H1 (cell line): ENCODE measurements at regions not wholly inside any gene's neighbourhood (a gene's known extent, or its start where the extent isn't known, plus 50 kb on each side); places are given as distances from the start of the nearest gene placed in this dataset.

Experiments used
- TF ChIP-seq, protein P1 (sequence below): IDR thresholded peaks from 2 replicates; pipeline ENCODE4 v1.6.1; 2012; ENCODE audit warnings: inconsistent platforms
- TF ChIP-seq, protein P2 (sequence below), 3 experiments: IDR thresholded peaks; 1 replicate in 2 of 3; 2 replicates in 1 of 3; pipeline versions ENCODE4 v1.5.1 to v1.6.1; 2011; ENCODE audit warnings: low read length in 3 of 3, mild to moderate bottlenecking in 3 of 3, inconsistent platforms in 2 of 3, low read depth in 1 of 3, moderate library complexity in 1 of 3; ENCODE audit not compliant: insufficient read depth in 1 of 3; ENCODE audit errors: control extremely low read depth in 1 of 3

DNA sequence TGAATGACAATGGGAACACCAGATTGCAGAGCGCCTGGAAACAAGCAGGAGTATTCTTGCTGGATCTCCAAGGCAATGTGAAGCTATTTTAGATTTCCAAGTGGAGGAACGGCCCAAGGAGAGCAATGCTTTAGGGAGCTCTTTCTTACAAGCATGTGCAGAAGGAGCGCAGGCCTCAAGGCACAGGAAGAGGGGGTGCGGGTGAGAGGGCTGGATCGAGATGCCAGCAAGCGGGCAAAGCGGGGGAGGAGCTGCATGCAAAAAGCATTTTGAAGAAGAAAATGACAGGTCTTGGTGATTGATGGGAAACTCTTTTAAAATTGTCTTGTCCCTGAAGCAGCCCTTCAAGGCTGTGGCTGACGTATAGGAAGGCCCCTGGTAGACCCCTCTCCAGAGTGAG is 171.9 kb downstream of the QRSL1 start:
- TF ChIP-seq, protein P1, sequence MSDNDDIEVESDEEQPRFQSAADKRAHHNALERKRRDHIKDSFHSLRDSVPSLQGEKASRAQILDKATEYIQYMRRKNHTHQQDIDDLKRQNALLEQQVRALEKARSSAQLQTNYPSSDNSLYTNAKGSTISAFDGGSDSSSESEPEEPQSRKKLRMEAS: no peak
- TF ChIP-seq, protein P2, sequence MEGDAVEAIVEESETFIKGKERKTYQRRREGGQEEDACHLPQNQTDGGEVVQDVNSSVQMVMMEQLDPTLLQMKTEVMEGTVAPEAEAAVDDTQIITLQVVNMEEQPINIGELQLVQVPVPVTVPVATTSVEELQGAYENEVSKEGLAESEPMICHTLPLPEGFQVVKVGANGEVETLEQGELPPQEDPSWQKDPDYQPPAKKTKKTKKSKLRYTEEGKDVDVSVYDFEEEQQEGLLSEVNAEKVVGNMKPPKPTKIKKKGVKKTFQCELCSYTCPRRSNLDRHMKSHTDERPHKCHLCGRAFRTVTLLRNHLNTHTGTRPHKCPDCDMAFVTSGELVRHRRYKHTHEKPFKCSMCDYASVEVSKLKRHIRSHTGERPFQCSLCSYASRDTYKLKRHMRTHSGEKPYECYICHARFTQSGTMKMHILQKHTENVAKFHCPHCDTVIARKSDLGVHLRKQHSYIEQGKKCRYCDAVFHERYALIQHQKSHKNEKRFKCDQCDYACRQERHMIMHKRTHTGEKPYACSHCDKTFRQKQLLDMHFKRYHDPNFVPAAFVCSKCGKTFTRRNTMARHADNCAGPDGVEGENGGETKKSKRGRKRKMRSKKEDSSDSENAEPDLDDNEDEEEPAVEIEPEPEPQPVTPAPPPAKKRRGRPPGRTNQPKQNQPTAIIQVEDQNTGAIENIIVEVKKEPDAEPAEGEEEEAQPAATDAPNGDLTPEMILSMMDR (IDR thresholded peaks at IDR 0.05; ENCODE audit: control extremely low read depth in 1 of 3, insufficient read depth in 1 of 3, low read depth in 1 of 3, low read length in 3 of 3): no peak
